ENCODE measurements at regions not wholly inside any gene's neighbourhood (a gene's known extent, or its start where the extent isn't known, plus 50 kb on each side); places are given as distances from the start of the nearest gene placed in this dataset.

- TF ChIP-seq CTCF (IDR thresholded peaks at IDR 0.05) (no peak), ZFX (IDR thresholded peaks at IDR 0.05; ENCODE audit: borderline replicate concordance) (no peak)
- no peak overlapping the region for H3K27ac ChIP-seq
Observed at GRCh38 chr14:49019467-49020115, 566.6 kb downstream of the RPS29 start.

- TF ChIP-seq ZFX (IDR thresholded peaks at IDR 0.05; ENCODE audit: borderline replicate concordance) = no peak
- no peak for TF ChIP-seq CTCF (IDR thresholded peaks at IDR 0.05)
- H3K27ac ChIP-seq = no peak overlapping the region
Observed at GRCh38 chr14:49017447-49017846, 568.7 kb downstream of the RPS29 start.

- TF ChIP-seq ZFX (IDR thresholded peaks at IDR 0.05; ENCODE audit: borderline replicate concordance) = no peak
- TF ChIP-seq CTCF (IDR thresholded peaks at IDR 0.05) = no peak
- H3K27ac ChIP-seq = no peak overlapping the region
Observed at GRCh38 chr14:49016381-49016780, 569.8 kb downstream of the RPS29 start.

- no peak for TF ChIP-seq CTCF (IDR thresholded peaks at IDR 0.05)
- no peak for TF ChIP-seq ZFX (IDR thresholded peaks at IDR 0.05; ENCODE audit: borderline replicate concordance)
- H3K27ac ChIP-seq = no peak overlapping the region
Observed at GRCh38 chr14:49014476-49014875, 571.7 kb downstream of the RPS29 start.

- no peak for TF ChIP-seq CTCF (IDR thresholded peaks at IDR 0.05)
- TF ChIP-seq ZFX (IDR thresholded peaks at IDR 0.05; ENCODE audit: borderline replicate concordance) = no peak
- H3K27ac ChIP-seq = no peak overlapping the region
Observed at GRCh38 chr14:49008363-49008762, 577.8 kb downstream of the RPS29 start.

- no peak overlapping the region for H3K27ac ChIP-seq
- TF ChIP-seq CTCF (IDR thresholded peaks at IDR 0.05) = no peak
- no peak for TF ChIP-seq ZFX (IDR thresholded peaks at IDR 0.05; ENCODE audit: borderline replicate concordance)
Observed at GRCh38 chr14:48991141-48991540, 595.0 kb downstream of the RPS29 start.

GRCh38 chr14:48983351-48983888, 602.8 kb downstream of the RPS29 start:
- H3K27ac ChIP-seq = no peak overlapping the region
- TF ChIP-seq ZFX (IDR thresholded peaks at IDR 0.05; ENCODE audit: borderline replicate concordance) (no peak), CTCF (IDR thresholded peaks at IDR 0.05) (no peak)

Data from 22Rv1 (cell line).